ENCODE measurements at regions not wholly inside any gene's neighbourhood (a gene's known extent, or its start where the extent isn't known, plus 50 kb on each side); places are given as distances from the start of the nearest gene placed in this dataset.

- TF ChIP-seq POLR2A (IDR thresholded peaks at IDR 0.05), result no peak
- no peak for TF ChIP-seq CTCF (IDR thresholded peaks at IDR 0.05)
- no peak for TF ChIP-seq EP300 (IDR thresholded peaks at IDR 0.05)
Observed at GRCh38 chr2:146251328-146251727, 1593.5 kb upstream of the ACVR2A start.
